Epithelial cell of esophagus (primary cell): ENCODE measurements at regions not wholly inside any gene's neighbourhood (a gene's known extent, or its start where the extent isn't known, plus 50 kb on each side); places are given as distances from the start of the nearest gene placed in this dataset.
A peak's percentile ranks its signal among the peaks of the same experiment; 100 is the strongest.
"Not testable (repeated sequence)": the region's sequence is repeated elsewhere in the genome, so short reads cannot be mapped to it uniquely, and the experiment has no call there.

Source experiments
- DNase-seq: peaks from one replicate; pipeline ENCODE4 v3.0.0; 2010; ENCODE audit warnings: low read depth
- H3K4me3 ChIP-seq: 2 replicates; pipeline ENCODE4 v1.5.1; 2011; ENCODE audit warnings: mild to moderate bottlenecking, low read length, control low read depth
- TF ChIP-seq, protein P1 (sequence below): IDR thresholded peaks from 2 replicates; pipeline ENCODE4 v1.5.1; 2011; ENCODE audit warnings: low read depth, mild to moderate bottlenecking, low read length, control low read depth, inconsistent platforms; ENCODE audit not compliant: insufficient read depth; ENCODE audit errors: missing control alignments

DNA sequence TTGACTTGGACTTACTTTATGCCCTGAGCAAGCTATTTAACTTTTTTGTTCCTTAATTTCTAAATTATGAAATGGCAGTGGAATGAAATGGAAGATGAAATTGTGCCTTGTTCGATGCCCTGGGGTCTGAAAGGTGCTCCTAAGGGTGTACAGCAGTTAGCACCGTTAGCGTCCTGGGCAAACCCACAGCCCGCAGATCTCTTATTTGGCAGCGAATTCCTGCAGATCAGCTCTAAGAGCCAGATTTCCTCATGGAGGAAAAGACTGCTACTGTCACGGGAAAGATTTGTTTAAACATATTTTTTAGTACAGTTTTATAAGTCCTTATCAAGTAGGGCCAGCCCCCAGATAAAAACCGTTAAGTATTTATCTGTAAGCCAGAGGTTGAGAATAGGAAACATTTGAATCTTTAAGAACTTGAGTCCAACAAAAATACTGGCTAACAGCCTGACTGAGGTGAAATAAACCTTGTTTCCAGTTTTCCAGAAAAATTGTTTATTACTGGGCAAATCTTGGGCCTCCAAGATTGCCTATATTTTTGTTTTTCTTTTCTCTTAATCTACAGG, 216.5 kb upstream of the DMRT1 start:
- no peak overlapping the region for H3K4me3 ChIP-seq
- TF ChIP-seq, protein P1, sequence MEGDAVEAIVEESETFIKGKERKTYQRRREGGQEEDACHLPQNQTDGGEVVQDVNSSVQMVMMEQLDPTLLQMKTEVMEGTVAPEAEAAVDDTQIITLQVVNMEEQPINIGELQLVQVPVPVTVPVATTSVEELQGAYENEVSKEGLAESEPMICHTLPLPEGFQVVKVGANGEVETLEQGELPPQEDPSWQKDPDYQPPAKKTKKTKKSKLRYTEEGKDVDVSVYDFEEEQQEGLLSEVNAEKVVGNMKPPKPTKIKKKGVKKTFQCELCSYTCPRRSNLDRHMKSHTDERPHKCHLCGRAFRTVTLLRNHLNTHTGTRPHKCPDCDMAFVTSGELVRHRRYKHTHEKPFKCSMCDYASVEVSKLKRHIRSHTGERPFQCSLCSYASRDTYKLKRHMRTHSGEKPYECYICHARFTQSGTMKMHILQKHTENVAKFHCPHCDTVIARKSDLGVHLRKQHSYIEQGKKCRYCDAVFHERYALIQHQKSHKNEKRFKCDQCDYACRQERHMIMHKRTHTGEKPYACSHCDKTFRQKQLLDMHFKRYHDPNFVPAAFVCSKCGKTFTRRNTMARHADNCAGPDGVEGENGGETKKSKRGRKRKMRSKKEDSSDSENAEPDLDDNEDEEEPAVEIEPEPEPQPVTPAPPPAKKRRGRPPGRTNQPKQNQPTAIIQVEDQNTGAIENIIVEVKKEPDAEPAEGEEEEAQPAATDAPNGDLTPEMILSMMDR, result no peak
- no peak for DNase-seq

DNA sequence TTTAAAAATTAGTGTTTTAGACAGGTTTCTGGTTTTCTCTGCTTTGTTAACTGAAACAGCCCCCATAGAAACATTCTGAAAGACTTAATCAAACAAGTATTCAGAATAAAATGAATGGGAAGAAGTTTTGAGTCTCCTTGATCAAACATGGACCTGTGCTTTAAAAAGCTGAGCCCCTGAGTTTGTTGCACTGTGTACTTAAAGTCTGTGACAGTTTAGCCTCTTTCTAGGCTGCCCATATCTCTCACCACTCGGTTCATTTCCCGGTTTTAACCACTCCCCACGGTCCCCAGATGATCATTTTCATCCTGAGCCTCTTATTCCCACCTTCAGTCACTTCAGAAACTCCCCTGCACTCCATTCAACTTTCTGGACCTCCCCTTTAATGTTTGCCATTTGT, 215.9 kb upstream of the DMRT1 start:
- TF ChIP-seq, protein P1, result no peak
- DNase-seq, result no peak
- H3K4me3 ChIP-seq, result no peak overlapping the region

DNA sequence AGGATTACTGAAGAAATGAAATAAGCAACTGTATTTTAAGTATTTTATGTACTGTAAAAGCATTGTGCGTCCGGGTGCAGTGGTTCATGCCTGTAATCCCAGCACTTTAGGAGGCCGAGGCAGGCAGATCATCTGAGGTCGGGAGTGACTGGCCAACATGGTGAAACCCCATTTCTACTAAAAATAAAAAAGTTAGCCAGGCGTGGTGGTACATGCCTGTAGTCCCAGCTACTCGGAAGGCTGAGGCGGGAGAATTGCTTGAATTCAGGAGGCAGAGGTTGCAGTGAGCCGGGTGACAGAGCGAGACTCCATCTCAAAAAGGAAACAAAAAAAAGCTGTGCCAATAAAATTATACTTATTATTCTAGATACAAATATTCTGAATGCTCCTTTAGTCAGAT, 215.4 kb upstream of the DMRT1 start:
- not testable (repeated sequence) for H3K4me3 ChIP-seq, DNase-seq

DNA sequence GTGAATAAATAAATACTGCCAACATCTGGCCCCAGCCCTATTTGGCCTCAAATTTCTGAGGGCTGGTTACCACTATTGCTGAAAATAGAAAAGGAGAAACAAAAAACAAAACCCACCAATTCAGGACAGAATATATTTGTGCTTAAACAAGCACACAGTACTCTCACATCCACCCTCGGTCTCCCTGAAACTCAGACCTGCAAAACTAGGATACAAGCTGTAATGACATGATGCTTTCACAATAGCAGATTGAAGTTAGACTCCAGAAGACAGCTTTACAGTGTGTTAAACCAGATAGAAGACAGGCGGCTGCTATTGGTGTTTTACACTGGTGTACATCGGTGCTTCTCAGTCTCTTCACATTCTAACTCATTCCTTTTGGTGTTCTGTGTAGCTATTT, 214.9 kb upstream of the DMRT1 start:
- no peak for DNase-seq
- TF ChIP-seq, protein P1, result no peak
- no peak overlapping the region for H3K4me3 ChIP-seq

DNA sequence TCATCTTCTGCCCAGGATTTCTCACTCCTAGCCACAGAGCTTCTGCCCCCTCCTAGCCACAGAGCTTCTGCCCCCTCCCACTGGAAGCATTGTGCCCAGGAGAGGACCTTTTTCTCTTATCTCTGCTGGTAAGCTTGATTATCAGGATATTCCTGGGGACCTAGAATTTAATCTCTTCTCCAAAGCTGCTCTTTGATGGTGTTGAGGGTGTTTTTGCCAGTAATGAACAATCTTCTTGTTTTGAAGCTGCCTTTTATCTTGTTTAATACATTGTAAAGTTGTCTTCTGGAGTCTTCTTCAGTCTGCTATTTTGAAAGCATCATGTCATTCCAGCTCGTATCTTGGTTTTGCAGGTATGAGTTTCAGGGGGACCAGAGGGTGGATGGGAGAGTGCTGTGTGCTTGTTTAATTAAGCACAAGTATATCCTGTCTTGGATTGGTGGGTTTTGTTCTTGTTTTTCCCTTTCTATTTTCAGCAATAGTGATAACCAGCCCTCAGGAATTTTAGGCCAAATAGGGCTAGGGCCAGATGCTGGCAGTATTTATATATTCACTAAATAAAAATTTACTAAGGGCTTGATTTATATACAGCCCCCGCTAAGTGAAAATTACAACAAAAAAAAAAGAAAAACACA, 214.0 kb upstream of the DMRT1 start:
- DNase-seq, result no peak
- TF ChIP-seq, protein P1, result no peak
- no peak overlapping the region for H3K4me3 ChIP-seq

DNA sequence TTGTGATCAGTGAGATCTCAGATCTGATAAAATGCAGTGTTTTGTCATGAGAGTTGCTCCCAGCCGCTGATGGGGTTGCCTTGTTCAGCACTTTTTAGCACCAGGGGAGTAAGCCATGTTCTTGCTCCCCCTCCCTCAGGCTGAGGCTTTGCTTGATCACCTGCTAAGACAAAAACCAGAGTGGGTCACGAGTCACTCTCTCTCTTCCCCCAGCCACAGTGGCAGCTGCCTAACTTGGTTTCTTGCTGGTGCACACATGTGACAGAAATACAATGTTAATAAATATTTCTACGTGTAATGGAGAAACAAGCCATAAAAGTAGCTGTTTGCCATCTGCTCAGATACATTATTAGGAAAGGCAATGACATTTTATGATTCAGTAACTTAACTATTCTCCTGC, 212.4 kb upstream of the DMRT1 start:
- DNase-seq, result no peak
- TF ChIP-seq, protein P1, result no peak
- H3K4me3 ChIP-seq, result no peak overlapping the region

DNA sequence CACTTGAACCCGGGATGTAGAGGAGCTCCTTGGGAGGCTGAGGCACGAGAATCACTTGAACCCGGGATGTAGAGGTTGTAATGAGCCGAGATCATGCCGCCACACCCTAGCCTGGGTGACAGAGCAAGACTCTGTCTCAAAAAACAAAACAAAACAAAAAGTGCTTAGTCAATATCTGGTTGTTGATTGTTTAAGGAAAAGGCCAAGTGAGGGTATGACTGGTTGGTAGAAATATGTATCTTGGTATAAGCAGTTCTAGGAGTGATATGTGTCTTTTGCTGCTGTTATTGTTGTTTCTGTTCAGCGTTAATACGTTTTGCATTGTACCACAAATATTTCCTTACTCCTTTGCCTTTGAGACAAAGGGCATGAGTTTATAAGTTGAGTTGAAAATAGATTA, 210.7 kb upstream of the DMRT1 start:
- DNase-seq, result peak; percentile 60
- TF ChIP-seq, protein P1, result no peak
- H3K4me3 ChIP-seq, result no peak overlapping the region

DNA sequence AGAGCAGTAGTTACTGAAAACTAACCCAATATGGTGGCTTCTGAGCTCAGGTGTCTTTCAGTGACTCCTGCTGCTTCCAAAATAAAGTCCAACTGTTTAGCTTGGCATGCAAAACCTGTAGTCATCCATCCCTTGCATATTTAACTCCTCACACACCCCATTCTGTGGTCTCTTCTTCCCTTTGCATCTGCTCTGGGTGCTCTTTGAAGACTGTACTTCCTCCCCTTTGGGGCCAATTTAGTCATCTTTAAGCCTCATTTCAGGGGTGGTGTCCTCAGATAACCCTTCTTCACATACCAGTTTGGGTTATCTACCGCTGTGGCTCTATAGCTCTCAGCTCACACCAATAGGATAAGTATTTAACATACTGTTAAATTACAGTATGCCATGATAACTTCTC, 209.9 kb upstream of the DMRT1 start:
- TF ChIP-seq, protein P1, result no peak
- peak; percentile 45 for DNase-seq
- no peak overlapping the region for H3K4me3 ChIP-seq
